ENCODE measurements at regions not wholly inside any gene's neighbourhood (a gene's known extent, or its start where the extent isn't known, plus 50 kb on each side); places are given as distances from the start of the nearest gene placed in this dataset.

DNA sequence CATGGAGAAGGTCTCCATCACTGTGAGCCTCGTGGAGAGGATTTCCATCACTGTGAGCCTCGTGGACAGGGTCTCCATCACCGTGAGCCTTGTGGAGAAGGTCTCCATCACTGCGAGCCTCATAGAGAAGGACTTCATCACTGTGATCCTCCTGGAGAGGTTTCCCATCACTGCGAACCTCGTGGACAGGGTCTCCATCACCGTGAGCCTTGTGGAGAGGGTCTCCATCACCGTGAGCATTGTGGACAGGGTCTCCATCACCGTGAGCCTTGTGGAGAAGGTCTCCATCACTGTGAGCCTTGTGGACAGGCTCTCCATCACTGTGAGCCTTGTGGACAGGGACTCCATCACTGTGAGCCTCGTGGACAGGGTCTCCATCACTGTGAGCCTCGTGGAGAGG is 140.4 kb downstream of the ERMARD start:
- Histone ChIP-seq H3K79me2 (ENCODE audit: insufficient read depth, low read length) (no peaks in the 10 kb centered on the region), H3K4me3 (ENCODE audit: low read depth in 1 of 2, low read length in 2 of 2) (no peak overlapping the region), H3K4me2 (ENCODE audit: insufficient read depth, low read length) (no peak overlapping the region), H3K4me1 (ENCODE audit: insufficient read depth, low read length) (no peaks in the 10 kb centered on the region), H4K20me1 (ENCODE audit: insufficient read depth, low read length) (no peaks in the 10 kb centered on the region), H2AFZ (ENCODE audit: low read depth, low read length) (no peak overlapping the region), H3K9me3 (ENCODE audit: insufficient read depth, low read length, severe bottlenecking) (no peaks in the 10 kb centered on the region), H3K27me3 (ENCODE audit: insufficient read depth, low read length, poor library complexity) (no peaks in the 10 kb centered on the region), H3K9ac (ENCODE audit: low read depth, low read length) (no peak overlapping the region), H3K27ac (ENCODE audit: low read length) (no peak overlapping the region), H3K36me3 (ENCODE audit: insufficient read depth, low read length) (no peaks in the 10 kb centered on the region)
- TF ChIP-seq EZH2 (IDR thresholded peaks at IDR 0.05; ENCODE audit: borderline replicate concordance, low read depth, low read length, severe bottlenecking) (no peak), CTCF (IDR thresholded peaks at IDR 0.05; ENCODE audit: borderline replicate concordance, extremely low read depth, low read length, poor library complexity, severe bottlenecking) (no peak)
- DNase-seq = no peak
- ATAC-seq (ENCODE audit: insufficient read depth, low read depth) = no peak

GRCh38 chr6:169891421-169891820 is 140.0 kb downstream of the ERMARD start:
- TF ChIP-seq CTCF (IDR thresholded peaks at IDR 0.05; ENCODE audit: borderline replicate concordance, extremely low read depth, low read length, poor library complexity, severe bottlenecking) (no peak), EZH2 (IDR thresholded peaks at IDR 0.05; ENCODE audit: borderline replicate concordance, low read depth, low read length, severe bottlenecking) (no peak)
- no peaks in the 10 kb centered on the region for H3K9me3 ChIP-seq (ENCODE audit: insufficient read depth, low read length, severe bottlenecking)

DNA sequence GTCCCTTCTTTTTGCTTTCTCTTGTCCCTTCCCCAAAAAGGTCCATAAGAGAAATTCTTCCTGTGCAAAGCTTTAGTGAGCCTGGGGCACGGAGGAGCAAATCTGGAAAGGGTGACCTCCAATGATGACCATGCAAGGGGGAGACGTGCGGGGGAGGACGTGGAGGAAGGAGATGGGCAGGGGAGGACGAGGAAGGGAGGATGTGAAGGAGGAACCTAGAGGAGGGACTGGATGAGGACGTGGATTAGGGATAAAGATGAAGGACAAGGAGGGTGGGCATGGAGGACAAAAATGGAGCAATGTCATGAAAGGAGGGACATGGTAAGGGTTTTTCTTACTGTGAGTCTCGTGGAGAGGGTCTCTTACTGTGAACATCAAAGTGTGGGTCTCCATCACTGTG is 139.5 kb downstream of the ERMARD start:
- H3K9me3 ChIP-seq (ENCODE audit: insufficient read depth, low read length, severe bottlenecking) = no peaks in the 10 kb centered on the region
- no peak for ATAC-seq (ENCODE audit: insufficient read depth, low read depth)
- TF ChIP-seq CTCF (IDR thresholded peaks at IDR 0.05; ENCODE audit: borderline replicate concordance, extremely low read depth, low read length, poor library complexity, severe bottlenecking) (no peak), EZH2 (IDR thresholded peaks at IDR 0.05; ENCODE audit: borderline replicate concordance, low read depth, low read length, severe bottlenecking) (no peak)
- no peaks in the 10 kb centered on the region for H3K79me2 ChIP-seq (ENCODE audit: insufficient read depth, low read length)
- H3K4me2 ChIP-seq (ENCODE audit: insufficient read depth, low read length) = no peak overlapping the region
- no peak overlapping the region for H3K4me3 ChIP-seq (ENCODE audit: low read depth in 1 of 2, low read length in 2 of 2)
- DNase-seq = no peak
- H3K9ac ChIP-seq (ENCODE audit: low read depth, low read length) = no peak overlapping the region
- H3K27ac ChIP-seq (ENCODE audit: low read length) = no peak overlapping the region
- no peak overlapping the region for H2AFZ ChIP-seq (ENCODE audit: low read depth, low read length)
- H3K36me3 ChIP-seq (ENCODE audit: insufficient read depth, low read length) = no peaks in the 10 kb centered on the region
- no peaks in the 10 kb centered on the region for H3K4me1 ChIP-seq (ENCODE audit: insufficient read depth, low read length)
- no peaks in the 10 kb centered on the region for H3K27me3 ChIP-seq (ENCODE audit: insufficient read depth, low read length, poor library complexity)
- no peaks in the 10 kb centered on the region for H4K20me1 ChIP-seq (ENCODE audit: insufficient read depth, low read length)

More at GRCh38 chr6:169891421-169891820, 140.0 kb downstream of the ERMARD start:
- no peak overlapping the region for H2AFZ ChIP-seq (ENCODE audit: low read depth, low read length)
- no peaks in the 10 kb centered on the region for H4K20me1 ChIP-seq (ENCODE audit: insufficient read depth, low read length)
- no peak overlapping the region for H3K4me3 ChIP-seq (ENCODE audit: low read depth in 1 of 2, low read length in 2 of 2)
- no peaks in the 10 kb centered on the region for H3K36me3 ChIP-seq (ENCODE audit: insufficient read depth, low read length)
- H3K27me3 ChIP-seq (ENCODE audit: insufficient read depth, low read length, poor library complexity) = no peaks in the 10 kb centered on the region
- ATAC-seq (ENCODE audit: insufficient read depth, low read depth) (no peak), DNase-seq (no peak)
- H3K9ac ChIP-seq (ENCODE audit: low read depth, low read length) = no peak overlapping the region
- no peaks in the 10 kb centered on the region for H3K79me2 ChIP-seq (ENCODE audit: insufficient read depth, low read length)
- no peak overlapping the region for H3K27ac ChIP-seq (ENCODE audit: low read length)
- H3K4me1 ChIP-seq (ENCODE audit: insufficient read depth, low read length) = no peaks in the 10 kb centered on the region
- H3K4me2 ChIP-seq (ENCODE audit: insufficient read depth, low read length) = no peak overlapping the region

- Histone ChIP-seq H3K4me2 (ENCODE audit: insufficient read depth, low read length) (no peak overlapping the region), H3K27me3 (ENCODE audit: insufficient read depth, low read length, poor library complexity) (no peaks in the 10 kb centered on the region), H3K9ac (ENCODE audit: low read depth, low read length) (no peak overlapping the region), H3K27ac (ENCODE audit: low read length) (no peak overlapping the region), H3K79me2 (ENCODE audit: insufficient read depth, low read length) (no peaks in the 10 kb centered on the region), H3K4me1 (ENCODE audit: insufficient read depth, low read length) (no peaks in the 10 kb centered on the region), H2AFZ (ENCODE audit: low read depth, low read length) (no peak overlapping the region), H3K36me3 (ENCODE audit: insufficient read depth, low read length) (no peaks in the 10 kb centered on the region), H4K20me1 (ENCODE audit: insufficient read depth, low read length) (no peaks in the 10 kb centered on the region), H3K4me3 (ENCODE audit: low read depth in 1 of 2, low read length in 2 of 2) (no peak overlapping the region), H3K9me3 (ENCODE audit: insufficient read depth, low read length, severe bottlenecking) (no peaks in the 10 kb centered on the region)
- ATAC-seq (ENCODE audit: insufficient read depth, low read depth) (no peak), DNase-seq (no peak)
- no peak for TF ChIP-seq CTCF (IDR thresholded peaks at IDR 0.05; ENCODE audit: borderline replicate concordance, extremely low read depth, low read length, poor library complexity, severe bottlenecking)
Measured at GRCh38 chr6:169890049-169890448, 138.6 kb downstream of the ERMARD start.

Measured in DND-41 (cell line).